GM10266 (cell line): ENCODE measurements at regions not wholly inside any gene's neighbourhood (a gene's known extent, or its start where the extent isn't known, plus 50 kb on each side); places are given as distances from the start of the nearest gene placed in this dataset.

Experiments
- DNase-seq: peaks from one replicate; pipeline ENCODE4 v3.0.0; 2012; ENCODE audit errors: extremely low spot score
- TF ChIP-seq, protein P1 (sequence below): IDR thresholded peaks from 2 replicates; pipeline ENCODE4 v1.5.1; 2012; ENCODE audit warnings: mild to moderate bottlenecking, low read depth; ENCODE audit not compliant: control insufficient read depth, insufficient read depth; ENCODE audit errors: missing control alignments

DNA sequence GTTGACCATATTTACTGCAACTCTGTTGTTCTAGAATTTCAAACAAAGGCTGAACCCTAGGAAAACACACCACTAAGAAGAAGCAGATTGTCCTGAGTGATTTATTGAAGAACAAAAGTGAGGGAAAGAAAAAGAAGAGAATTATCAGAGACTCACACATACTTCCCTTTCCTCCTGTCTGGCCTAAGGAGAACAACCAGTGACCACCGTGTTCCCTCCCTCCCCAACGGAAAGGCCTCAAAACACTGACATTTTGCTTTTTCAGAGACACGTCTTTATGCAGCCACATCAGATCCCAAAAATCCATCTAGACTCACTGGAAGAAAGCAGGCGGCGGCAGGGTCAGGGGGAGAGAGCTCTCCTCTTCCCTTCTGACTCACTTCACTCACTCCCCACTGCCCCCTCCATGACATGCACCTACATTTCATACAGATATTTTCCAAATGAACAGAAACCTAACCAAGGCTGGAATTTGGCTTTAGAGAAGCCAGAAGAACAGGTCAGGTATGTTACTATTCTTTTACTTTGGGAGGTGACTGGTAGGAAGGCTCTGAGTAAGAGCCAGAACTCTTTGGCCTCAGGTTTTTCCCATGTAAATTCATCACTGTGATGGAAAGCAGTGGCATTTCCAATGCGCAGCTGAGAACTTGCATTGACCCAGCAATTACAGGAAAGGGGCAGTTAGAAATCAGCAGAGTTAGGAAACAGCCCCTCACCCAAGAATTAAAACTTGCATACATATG is 169.9 kb downstream of the BCL11A start:
- TF ChIP-seq, protein P1, sequence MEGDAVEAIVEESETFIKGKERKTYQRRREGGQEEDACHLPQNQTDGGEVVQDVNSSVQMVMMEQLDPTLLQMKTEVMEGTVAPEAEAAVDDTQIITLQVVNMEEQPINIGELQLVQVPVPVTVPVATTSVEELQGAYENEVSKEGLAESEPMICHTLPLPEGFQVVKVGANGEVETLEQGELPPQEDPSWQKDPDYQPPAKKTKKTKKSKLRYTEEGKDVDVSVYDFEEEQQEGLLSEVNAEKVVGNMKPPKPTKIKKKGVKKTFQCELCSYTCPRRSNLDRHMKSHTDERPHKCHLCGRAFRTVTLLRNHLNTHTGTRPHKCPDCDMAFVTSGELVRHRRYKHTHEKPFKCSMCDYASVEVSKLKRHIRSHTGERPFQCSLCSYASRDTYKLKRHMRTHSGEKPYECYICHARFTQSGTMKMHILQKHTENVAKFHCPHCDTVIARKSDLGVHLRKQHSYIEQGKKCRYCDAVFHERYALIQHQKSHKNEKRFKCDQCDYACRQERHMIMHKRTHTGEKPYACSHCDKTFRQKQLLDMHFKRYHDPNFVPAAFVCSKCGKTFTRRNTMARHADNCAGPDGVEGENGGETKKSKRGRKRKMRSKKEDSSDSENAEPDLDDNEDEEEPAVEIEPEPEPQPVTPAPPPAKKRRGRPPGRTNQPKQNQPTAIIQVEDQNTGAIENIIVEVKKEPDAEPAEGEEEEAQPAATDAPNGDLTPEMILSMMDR: no peak
- DNase-seq: no peak

DNA sequence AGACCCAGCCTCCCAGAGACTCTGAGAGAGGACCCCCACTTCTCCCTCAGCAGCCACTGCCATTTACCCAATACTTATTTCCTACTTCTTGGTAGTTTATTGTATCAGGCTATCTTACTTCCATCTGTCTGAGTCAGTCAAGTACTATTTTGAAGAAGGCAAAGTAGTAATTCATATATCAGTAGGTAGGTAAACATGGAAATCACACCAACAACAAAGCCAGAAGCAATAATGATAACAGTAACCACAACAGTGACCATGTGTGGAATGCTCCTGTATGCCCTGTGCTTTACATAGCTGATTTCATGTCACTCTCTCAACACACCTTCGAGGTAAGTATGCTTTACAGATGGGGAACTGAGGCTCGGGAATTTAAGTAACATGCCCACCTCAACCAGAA is 173.0 kb downstream of the BCL11A start:
- DNase-seq: no peak
- TF ChIP-seq, protein P1: no peak

DNA sequence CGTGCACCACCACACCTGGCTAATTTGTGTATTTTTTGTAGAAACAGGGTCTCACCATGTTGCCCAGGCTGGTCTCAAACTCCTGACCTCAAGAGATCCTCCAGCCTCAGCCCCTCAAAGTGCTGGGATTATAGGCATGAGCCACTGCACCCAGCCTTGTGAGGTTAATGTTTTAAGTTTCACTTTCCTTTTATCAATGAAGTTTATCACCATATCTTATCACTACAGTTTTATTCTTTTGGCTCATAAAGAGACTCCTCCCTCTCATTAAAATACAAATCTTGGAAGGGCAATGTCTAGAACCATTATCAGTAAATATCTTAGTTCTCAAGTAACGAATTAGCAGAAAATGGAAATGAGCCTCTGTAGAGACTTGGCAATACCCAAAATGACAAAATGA is 173.8 kb downstream of the BCL11A start:
- TF ChIP-seq, protein P1: no peak
- no peak for DNase-seq

DNA sequence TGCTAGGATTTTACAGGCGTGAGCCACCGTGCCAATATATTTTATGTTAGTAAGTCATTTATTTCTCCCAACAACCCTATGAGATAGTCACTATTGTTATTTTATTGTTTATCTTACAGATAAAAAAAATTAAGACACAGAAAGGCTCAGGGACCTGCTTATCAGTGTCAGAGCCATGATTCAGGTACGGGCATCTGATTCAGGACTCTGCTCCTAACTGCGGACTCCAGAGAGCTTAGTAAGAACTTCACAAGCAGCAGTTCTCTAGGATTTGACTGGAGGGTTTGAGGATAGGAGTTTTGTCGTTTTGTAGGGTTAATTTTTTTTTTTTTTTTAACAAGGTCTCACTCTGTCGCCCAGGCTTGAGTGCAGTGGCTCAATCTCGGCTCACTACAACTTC is 174.2 kb downstream of the BCL11A start:
- TF ChIP-seq, protein P1: no peak
- no peak for DNase-seq

DNA sequence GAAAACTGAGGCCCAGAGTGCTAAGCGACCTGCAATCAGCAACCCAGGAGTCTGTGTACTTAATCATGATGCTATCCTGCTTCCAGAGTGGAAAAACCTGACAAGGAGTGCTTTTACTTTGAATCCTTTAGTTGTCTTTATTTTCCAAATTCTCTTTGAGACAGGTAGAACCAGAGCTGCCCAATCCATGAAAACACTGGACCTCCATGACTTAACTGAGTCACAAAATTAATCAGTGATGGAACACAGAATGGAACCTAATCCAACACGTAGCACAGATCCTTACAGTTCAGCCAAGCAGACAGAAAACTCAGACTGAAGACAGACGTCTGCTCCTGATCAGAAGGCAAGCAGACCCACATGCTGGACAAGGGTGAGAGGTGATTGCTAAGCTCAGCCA is 175.6 kb downstream of the BCL11A start:
- DNase-seq: no peak
- TF ChIP-seq, protein P1: no peak

DNA sequence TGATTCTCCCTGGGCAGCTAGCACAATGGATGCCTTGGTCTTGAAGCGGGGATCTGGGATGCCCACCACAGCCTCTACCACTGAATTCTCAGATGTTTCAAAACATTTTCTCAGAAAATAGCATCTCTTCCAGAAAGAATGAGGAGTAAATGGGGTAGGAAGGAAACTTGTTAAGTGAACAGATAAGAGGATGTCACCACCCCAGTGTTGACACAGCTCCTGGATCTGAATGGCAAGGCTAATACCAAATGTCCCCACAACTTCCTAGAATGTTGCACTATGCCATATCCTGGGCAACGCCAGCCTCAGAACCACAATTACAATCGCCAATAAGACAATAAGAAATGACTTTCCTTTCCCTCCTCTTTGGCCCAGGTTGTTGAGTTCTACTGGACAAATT is 177.2 kb downstream of the BCL11A start:
- DNase-seq: no peak
- TF ChIP-seq, protein P1: no peak

DNA sequence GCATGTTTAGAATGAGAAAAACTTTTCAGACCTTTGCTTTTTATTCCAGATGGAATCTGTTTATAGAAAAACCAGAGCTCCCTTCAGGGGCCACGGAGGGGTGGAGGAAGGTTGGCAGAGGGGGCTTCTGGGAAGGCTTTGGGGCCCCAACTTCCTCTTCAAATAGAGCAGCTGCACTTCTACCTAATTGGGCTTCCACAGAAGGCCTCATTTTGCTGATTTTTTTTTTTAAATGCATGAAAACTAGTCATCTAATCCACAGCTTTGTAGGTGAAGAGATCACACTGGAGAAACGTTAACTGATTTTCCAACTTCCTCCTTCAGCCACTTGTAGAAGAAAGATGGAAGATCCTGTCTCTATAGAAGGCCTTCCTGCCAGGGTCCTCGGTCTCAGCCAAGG is 181.8 kb downstream of the BCL11A start:
- DNase-seq: no peak
- TF ChIP-seq, protein P1: no peak
